ENCODE measurements at regions not wholly inside any gene's neighbourhood (a gene's known extent, or its start where the extent isn't known, plus 50 kb on each side); places are given as distances from the start of the nearest gene placed in this dataset.

DNA sequence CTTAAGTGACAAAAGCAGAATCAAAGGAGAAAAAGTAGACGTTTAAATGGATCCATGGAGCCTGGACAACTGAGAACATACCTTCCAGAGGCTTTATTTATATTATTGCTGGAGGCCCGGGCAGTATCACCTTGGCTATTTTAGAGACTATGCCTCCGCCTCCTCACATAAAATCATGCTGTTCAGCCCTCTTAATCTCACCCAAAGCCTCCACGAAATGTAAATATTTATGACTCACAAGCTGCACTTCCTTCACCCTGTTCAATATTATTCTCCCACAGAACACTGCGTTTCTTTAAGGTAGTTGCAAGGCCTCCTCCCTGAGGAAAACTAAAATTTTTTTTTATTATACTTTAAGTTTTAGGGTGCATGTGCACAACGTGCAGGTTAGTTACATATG, 478.6 kb upstream of the ACVR2A start:
- TF ChIP-seq, protein P1, sequence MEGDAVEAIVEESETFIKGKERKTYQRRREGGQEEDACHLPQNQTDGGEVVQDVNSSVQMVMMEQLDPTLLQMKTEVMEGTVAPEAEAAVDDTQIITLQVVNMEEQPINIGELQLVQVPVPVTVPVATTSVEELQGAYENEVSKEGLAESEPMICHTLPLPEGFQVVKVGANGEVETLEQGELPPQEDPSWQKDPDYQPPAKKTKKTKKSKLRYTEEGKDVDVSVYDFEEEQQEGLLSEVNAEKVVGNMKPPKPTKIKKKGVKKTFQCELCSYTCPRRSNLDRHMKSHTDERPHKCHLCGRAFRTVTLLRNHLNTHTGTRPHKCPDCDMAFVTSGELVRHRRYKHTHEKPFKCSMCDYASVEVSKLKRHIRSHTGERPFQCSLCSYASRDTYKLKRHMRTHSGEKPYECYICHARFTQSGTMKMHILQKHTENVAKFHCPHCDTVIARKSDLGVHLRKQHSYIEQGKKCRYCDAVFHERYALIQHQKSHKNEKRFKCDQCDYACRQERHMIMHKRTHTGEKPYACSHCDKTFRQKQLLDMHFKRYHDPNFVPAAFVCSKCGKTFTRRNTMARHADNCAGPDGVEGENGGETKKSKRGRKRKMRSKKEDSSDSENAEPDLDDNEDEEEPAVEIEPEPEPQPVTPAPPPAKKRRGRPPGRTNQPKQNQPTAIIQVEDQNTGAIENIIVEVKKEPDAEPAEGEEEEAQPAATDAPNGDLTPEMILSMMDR (conservative IDR thresholded peaks at IDR 0.05; ENCODE audit: low read depth, low read length): no peak
- TF ChIP-seq EZH2 (IDR thresholded peaks at IDR 0.05; ENCODE audit: borderline replicate concordance, low read depth, low read length, poor library complexity, severe bottlenecking): no peak
- BruUV-seq (replicated peaks): no TSS peak

DNA sequence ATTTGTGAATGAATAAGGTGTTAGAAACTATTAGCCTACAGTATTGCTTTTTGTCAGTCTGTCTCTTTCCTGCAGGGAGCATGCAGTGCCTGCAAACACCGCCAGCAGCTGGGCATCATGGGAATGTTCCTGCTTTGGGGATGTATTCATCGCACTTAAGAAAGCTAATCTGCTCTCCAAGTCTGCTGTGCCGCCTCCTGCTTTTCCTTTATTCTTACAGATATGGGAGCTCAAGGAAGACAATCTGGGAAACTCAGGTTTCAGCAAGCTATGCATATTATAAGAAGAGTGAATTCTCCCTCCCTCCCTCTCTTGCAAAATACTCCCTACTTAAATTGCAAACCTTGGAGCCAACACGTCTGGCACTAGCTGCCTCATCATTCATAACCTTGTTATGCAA, 479.2 kb upstream of the ACVR2A start:
- no TSS peak for BruUV-seq (replicated peaks)
- intact Hi-C loops (cut with micrococcal nuclease; ENCODE audit: unreplicated experiment): no loop called here
- no peak overlapping the region for H3K27ac ChIP-seq (ENCODE audit: low read depth, low read length, poor library complexity, severe bottlenecking)
- H3K36me3 ChIP-seq (ENCODE audit: insufficient read depth, low read length, poor library complexity, severe bottlenecking): no peaks in the 10 kb centered on the region
- DNase-seq (ENCODE audit: low spot score): no peak
- H3K27me3 ChIP-seq (replicated peaks; ENCODE audit: insufficient read depth, low read depth, low read length, poor library complexity): no peaks in the 10 kb centered on the region
- no peaks in the 10 kb centered on the region for H3K4me1 ChIP-seq (ENCODE audit: insufficient read depth, low read length, poor library complexity, severe bottlenecking)
- ChIA-PET CTCF (no interaction called here), POLR2A (ENCODE audit: low non-redundant PET) (no interaction called here)
- H3K9me3 ChIP-seq (ENCODE audit: low read depth, low read length, poor library complexity, severe bottlenecking): no peaks in the 10 kb centered on the region
- H3K4me3 ChIP-seq (ENCODE audit: low read depth, low read length, poor library complexity, severe bottlenecking): no peak overlapping the region
- no peak for TF ChIP-seq EZH2 (IDR thresholded peaks at IDR 0.05; ENCODE audit: borderline replicate concordance, low read depth, low read length, poor library complexity, severe bottlenecking)
- TF ChIP-seq, protein P1 (conservative IDR thresholded peaks at IDR 0.05; ENCODE audit: low read depth, low read length): no peak

More for the DNA sequence above, 478.6 kb upstream of the ACVR2A start:
- Histone ChIP-seq H3K4me1 (ENCODE audit: insufficient read depth, low read length, poor library complexity, severe bottlenecking) (no peaks in the 10 kb centered on the region), H3K27ac (ENCODE audit: low read depth, low read length, poor library complexity, severe bottlenecking) (no peak overlapping the region), H3K27me3 (replicated peaks; ENCODE audit: insufficient read depth, low read depth, low read length, poor library complexity) (no peaks in the 10 kb centered on the region), H3K9me3 (ENCODE audit: low read depth, low read length, poor library complexity, severe bottlenecking) (no peaks in the 10 kb centered on the region), H3K4me3 (ENCODE audit: low read depth, low read length, poor library complexity, severe bottlenecking) (no peak overlapping the region), H3K36me3 (ENCODE audit: insufficient read depth, low read length, poor library complexity, severe bottlenecking) (no peaks in the 10 kb centered on the region)
- DNase-seq (ENCODE audit: low spot score): no peak
- ChIA-PET POLR2A (ENCODE audit: low non-redundant PET) (no interaction called here), CTCF (no interaction called here)
- intact Hi-C loops (cut with micrococcal nuclease; ENCODE audit: unreplicated experiment): no loop called here

DNA sequence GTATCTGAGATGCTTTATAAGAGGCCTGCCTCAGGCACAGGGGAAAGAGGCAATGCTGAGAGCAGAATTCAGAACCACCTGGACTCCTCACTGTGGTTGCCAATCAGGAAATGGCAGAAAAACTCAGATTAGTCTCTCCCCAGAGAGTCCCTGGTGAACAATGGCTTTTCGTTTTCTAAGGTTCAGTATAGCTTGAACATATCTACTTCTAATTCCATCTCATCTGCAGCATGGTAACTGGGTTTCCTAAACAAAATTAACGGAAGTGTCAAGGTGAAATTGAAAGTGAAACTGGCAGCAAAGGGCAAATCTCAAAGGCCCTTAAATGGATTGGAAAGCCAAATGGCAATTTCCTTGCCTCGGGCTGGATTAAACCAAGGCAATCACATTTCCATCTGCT, 480.2 kb upstream of the ACVR2A start:
- no peaks in the 10 kb centered on the region for H3K9me3 ChIP-seq (ENCODE audit: low read depth, low read length, poor library complexity, severe bottlenecking)
- DNase-seq (ENCODE audit: low spot score): no peak
- no peaks in the 10 kb centered on the region for H3K27me3 ChIP-seq (replicated peaks; ENCODE audit: insufficient read depth, low read depth, low read length, poor library complexity)
- ChIA-PET POLR2A (ENCODE audit: low non-redundant PET) (no interaction called here), CTCF (no interaction called here)
- no peak for TF ChIP-seq EZH2 (IDR thresholded peaks at IDR 0.05; ENCODE audit: borderline replicate concordance, low read depth, low read length, poor library complexity, severe bottlenecking)
- TF ChIP-seq, protein P1 (conservative IDR thresholded peaks at IDR 0.05; ENCODE audit: low read depth, low read length): no peak
- H3K4me1 ChIP-seq (ENCODE audit: insufficient read depth, low read length, poor library complexity, severe bottlenecking): no peaks in the 10 kb centered on the region
- intact Hi-C loops (cut with micrococcal nuclease; ENCODE audit: unreplicated experiment): no loop called here
- no peak overlapping the region for H3K27ac ChIP-seq (ENCODE audit: low read depth, low read length, poor library complexity, severe bottlenecking)
- H3K4me3 ChIP-seq (ENCODE audit: low read depth, low read length, poor library complexity, severe bottlenecking): no peak overlapping the region
- BruUV-seq (replicated peaks): no TSS peak
- H3K36me3 ChIP-seq (ENCODE audit: insufficient read depth, low read length, poor library complexity, severe bottlenecking): no peaks in the 10 kb centered on the region
